ENCODE measurements at regions not wholly inside any gene's neighbourhood (a gene's known extent, or its start where the extent isn't known, plus 50 kb on each side); places are given as distances from the start of the nearest gene placed in this dataset.

- DNase-seq = no peak
Measured at GRCh38 chr4:174438711-174439110, 83.6 kb downstream of the HPGD start.

- no peak for DNase-seq
Measured at GRCh38 chr4:174437749-174438148, 84.5 kb downstream of the HPGD start.

DNA sequence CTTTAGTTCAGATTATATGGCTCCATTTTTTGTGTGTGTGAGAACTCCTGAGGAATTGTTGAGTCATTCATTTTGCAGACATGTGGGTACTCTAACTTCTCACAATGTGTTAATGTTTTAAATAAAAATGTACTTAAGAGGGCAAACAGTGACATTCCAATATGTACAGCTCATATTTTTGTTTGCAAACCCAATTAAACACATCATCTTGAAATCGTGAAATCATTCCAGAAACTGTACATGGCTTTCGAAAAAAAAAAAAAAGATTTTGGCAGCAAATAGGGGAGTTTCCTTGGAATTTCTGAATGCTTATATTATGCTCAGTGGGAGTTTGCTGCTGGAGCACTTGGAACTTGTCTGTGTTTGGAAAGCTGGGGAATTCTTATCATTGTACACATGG is 85.0 kb downstream of the HPGD start:
- no peak for DNase-seq

DNA sequence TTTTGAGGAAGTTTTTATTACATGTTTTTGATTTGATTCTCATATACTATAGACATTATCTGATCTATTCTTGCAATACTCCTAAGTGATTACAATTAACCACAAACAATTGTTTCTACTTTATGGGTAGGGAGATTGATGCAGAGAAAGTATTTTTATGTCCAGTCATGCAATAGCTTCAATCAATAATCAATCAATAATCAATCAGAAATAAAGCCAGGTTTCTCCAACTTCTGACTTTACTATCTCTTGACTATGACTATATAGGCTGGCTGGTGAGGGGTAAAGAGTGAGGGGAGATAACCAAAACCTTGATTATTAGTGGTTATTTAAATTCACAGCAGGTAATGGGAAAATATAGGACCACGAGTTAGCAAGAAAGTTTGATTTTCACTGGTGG is 85.9 kb downstream of the HPGD start:
- DNase-seq = no peak

- DNase-seq = no peak
Measured at GRCh38 chr4:174435974-174436373, 86.3 kb downstream of the HPGD start.

DNA sequence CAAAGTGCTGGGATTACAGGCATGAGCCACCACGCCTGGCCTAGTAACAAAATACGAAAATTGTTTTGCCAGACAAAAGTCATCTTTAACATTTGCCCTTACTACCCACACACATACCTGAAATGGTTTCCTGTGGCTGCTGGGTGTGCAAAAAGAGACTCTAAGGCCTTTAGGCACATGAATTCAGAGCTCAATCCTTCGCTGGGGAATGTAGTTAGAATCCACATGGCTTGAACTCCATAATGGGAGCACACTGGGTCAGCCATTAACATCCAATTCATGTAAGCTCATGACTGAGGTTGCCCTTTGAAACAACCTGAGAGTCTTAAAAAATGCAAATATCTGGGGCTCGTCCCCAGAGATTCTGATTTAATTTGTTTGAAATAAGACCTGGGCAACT is 87.8 kb downstream of the HPGD start:
- DNase-seq = no peak

DNA sequence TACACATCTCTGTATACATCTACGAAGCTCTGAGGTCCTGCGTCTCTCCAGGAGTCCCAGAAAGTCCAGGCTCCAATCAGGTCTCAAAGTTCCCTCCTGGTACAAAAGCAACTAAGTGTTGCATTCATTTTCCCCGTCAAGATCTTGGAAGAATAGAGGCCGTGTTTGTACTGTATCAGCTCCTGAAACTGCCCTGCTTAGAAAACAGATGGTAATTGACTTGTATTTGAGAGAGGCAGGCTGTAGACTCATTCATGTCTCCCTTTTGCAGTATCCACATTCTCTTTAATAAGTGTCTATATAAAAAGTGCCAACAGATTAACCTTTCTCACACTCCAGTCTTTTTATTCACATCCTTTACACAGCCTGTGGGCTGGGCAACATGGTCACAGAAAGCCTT is 91.7 kb downstream of the HPGD start:
- DNase-seq = no peak

GRCh38 chr4:174429701-174430410 is 92.4 kb downstream of the HPGD start:
- DNase-seq = no peak

DNA sequence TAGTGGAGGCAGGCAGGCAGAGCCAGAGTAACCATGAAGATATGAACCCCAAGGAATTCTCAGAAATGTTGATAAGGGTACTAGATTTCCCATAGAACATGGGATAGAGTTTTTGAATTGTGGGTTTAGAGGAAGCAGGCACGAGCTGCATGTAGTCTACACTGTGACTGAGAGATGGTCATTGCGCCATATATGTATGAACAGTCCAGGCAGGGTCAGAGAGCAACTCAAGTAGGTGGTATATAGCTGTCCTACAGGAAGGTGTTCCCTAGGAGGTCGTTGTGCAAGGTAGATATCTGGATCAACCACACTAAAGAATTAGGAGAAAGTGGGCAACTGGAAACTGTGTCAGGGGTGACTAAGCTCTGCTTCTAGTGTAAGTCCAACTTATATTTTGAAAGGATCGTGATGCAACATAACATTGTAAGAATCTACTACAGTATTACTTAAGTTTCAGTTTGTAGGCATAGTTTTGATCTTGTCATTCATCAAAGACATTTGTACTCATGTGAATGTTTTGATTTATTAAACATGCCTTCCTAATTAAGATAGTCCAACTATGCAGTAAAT is 94.6 kb downstream of the HPGD start:
- DNase-seq = no peak

DNA sequence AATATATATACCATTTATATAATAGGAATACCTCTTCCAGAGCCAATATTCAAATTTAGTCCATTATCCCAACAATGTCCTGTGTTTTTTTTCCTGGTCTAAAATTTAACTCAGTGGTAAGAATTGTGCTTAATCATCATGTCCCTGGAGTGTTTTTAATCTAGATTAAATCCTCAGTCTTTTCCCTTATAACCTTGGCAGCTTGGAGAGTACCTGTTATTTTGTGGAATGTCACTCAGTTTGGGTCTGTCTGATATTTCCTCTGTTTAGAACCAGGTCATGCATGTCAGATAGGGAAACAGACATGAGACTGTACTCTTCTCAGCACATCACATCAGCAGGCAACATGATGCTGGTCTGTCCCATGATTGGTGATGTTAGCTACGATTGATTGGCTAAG is 96.6 kb downstream of the HPGD start:
- no peak for DNase-seq

DNA sequence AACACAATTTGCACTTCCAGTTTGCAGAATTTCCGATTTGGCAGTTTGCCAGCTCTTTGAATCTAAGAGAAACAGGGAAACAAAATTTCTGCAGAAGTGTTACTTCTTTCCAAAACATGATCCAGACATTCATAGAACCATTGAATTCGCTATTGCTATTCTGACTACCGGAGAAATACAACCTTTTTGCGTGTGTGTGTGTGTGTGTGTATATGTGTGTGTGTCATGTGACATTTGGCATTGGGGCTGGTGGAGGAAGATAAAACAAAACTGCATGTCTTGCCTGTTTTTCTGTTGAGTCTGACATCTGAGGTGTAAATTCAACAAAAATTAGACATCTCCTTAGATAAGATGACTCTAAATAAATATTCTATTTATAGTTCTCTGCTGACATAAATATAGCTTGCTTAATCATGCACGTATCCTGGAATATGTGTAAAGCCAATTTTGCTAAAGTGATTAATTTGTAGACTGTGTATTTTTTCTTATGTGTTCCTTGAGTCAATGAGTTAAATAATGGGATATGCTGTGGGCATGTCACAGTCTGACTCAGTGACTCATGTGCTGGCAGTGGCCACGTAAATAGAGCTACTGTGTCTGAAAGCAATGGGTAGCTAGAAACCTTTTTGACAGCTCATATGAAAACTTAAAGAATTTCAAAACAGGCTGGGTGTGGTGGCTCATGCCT is 98.9 kb downstream of the HPGD start:
- DNase-seq = peak in 1 of 14 donors; percentile 5

DNA sequence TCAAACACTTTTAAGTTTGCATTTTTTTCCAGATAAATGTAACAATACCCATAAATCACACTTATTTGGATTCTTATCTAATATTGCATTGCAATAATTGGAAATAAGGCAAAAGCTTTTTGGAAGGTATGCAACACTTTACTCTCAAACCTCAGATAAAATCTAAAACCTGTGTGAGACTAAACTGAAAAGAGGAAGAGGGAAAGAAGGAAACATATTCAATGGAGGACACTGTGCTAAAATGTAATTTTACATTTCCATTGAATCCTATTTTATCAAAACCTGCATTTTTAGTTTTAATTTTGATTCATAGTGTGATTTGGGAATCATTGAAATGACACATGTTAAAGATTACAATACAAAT is 99.4 kb downstream of the HPGD start:
- no peak for DNase-seq

DNA sequence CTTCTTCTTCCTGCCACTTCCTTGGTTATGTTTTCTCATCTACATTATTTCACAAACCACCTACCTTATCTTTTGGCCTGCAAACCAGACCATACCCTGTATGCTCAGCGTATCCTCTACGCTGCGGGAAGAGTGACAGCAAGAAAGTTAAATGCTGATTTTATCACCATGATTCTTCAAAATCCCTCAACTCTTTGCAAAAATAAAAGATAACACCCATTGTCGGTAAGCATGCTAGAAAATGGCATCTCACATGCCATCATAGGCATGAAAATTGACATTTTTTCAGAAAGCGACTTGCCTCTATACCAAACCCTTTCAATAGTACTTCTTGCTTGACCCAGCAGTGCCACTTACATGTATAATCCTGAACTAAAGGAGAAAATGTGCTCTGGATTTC is 102.0 kb downstream of the HPGD start:
- no peak for DNase-seq

- no peak for DNase-seq
Measured at GRCh38 chr4:174418640-174419212, 103.6 kb downstream of the HPGD start.

GRCh38 chr4:174408841-174409552 is 113.3 kb downstream of the HPGD start:
- no peak for DNase-seq

DNA sequence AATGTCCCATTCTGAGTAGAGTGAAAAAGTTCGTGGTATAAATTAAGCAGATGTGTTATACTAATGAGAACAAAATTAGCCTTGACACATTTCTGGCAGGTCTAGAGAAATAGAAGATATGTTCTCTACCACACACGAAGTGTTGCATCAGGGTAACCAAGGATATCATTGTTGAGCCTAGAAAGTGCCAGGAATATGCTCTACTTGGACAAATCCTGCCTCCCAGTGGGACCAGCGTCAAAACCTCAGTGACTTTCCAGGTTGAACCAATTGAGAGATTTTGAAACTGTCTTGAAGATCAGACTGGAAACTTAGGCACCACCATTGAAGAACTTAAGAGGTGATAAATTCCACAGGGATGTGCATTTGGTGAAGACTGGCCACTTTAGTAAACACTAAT is 115.9 kb downstream of the HPGD start:
- DNase-seq = no peak

GRCh38 chr4:174405923-174406322 is 116.4 kb downstream of the HPGD start:
- no peak for DNase-seq

- DNase-seq = no peak
Measured at GRCh38 chr4:174404677-174405076, 117.6 kb downstream of the HPGD start.

DNA sequence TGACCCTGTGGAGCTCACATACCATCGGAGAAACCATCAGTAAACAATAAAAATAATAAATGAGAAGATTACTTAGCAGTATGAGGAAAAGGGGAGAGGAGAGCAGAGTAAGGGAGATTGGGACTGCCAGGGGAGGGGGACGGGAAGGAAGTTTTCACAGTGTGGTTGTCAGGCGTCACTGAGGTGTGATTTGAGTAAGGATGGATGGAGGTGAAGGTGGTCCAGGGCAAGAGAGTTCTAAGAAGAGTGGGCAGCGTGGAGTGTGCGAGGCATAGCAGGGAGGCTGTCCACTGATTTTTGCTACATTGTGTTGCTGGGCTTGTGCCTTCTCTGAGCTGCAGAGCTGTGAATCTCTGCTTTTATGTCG is 119.1 kb downstream of the HPGD start:
- no peak for DNase-seq

- no peak for DNase-seq
Measured at GRCh38 chr4:174402470-174403176, 118.9 kb downstream of the CEP44 start.

DNA sequence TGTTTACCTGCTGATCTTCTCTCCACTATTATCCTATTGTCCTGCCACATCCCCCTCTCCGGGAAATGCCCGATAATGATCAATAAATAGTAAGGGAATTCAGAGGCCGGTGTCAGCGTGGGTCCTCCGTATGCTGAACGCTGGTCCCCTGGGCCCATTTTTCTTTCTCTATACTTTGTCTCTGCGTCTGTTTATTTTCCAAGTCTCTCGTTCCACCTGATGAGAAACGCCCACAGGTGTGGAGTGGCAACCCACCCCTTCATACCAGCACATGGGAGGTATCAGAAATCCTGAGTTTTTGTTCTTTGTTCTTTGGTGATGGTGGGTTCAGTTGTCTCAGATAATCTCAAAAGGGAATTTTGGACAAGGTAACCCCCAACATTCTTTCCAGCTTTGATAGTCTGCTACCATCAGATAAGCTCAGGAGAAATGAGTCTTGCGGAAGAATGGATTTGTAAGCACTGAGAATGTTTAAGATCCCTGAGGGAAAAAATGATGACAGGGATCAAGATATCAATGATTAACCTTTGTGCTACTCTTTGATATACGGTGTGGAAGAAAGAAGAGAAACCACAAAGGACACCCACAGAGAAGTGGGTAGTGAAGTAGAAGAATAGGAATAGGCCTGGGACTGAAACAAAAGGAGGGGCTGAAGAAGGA is 117.9 kb downstream of the CEP44 start:
- DNase-seq = no peak

All from C1 segment of cervical spinal cord (tissue), 14 donors.